GM18499 (cell line): ENCODE measurements at regions not wholly inside any gene's neighbourhood (a gene's known extent, or its start where the extent isn't known, plus 50 kb on each side); places are given as distances from the start of the nearest gene placed in this dataset.

ENCODE experiments used
- ATAC-seq: cut with Tn5 transposase; IDR thresholded peaks from one replicate; pipeline ENCODE4 v1.9.1; 2021; ENCODE audit warnings: moderate number of reproducible peaks; ENCODE audit not compliant: insufficient read depth, unreplicated experiment

DNA sequence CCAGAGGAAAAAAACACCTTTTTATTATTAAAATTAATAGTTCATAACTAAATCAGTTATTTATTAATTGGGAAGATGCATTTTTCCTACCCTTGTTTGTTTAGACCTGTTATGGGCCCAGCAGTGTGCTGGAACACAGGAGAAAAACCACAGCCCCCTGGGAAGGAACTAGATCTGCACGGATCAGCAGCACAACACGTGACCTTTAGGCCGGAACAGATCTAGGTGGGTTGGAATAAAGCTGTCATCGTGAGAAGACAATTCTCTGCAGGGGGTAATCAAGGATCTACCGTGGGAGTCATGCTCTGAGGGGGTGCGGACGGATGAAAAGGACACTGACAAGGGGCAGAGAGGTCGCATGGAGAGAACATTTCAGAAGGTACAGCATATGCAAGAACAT is 95.8 kb upstream of the SPATA31C2 start:
- no peak for ATAC-seq

DNA sequence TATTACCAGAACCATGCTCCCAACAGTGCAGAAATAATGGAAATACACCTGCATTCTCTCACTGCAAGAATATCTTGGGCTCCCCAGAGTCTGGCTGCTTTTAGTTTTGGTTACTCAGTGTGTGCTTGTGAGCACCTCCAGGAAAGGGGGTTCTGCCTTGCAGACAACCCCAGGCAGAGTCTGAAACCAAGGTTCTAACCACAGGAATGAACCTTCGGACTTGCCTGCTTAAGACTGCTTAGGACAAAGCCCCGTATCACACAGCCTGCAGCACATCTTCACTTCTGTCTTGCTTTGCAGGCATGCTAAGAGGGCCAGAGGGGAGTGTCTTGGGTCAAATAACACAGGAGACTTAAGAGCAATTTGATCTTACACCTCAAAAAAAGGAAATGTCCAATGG is 94.8 kb upstream of the SPATA31C2 start:
- no peak for ATAC-seq

DNA sequence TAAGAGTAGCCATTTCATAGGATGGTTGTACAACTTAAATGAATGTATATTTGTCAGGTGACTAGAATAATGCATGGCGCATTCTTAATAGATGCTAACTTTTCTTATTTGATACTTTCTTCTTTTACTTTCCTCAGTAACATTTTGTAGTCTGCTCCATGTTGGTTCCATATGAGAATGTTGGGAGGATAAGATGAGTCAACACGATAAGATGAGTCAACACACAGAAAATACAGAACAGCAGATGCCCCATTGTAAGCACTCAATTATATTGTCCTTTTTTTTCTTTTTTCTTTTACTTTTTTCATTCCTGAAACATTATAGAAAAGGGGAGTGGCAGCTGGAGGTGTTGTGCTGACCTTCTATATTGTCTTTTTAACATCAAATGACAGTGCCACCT is 92.3 kb upstream of the SPATA31C2 start:
- ATAC-seq = no peak

DNA sequence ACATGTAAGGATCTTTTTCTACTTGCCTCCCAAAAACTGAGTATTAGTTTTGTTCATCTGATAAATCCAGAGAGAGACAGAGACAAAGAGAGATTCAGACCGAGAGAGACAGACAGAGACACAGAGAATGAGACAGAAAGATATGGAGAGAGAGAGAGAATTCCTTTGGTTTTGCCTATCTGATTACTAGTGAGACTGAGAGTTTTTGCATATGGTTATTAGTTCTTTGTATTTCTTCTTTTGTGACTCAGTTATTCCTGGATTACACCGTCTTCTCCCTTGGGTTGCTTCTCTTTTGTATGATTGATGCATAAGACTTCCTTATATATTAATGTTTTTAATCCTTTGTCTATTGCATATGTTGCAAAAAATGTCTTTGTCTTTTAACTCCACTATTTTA is 91.2 kb upstream of the SPATA31C2 start:
- ATAC-seq = no peak

DNA sequence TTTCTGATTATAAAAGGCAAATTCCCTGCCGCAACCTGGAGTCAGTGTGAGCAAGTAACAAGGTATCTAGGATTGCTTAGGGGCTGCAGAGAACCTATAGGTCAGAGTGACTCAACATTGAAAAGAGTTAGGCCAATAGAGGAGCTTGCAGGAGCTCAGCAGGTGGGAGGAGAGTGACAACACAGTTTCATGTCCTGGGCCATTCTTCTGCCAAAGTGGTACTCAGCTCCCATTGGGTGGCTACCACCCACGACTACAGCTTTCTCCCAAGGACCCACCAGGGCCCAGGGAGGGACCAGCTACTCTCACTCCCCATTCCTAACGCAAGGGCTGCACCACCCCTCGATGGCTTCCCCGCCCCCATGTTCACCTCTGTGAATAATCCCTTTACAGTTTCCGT is 86.7 kb upstream of the SPATA31C2 start:
- ATAC-seq = no peak

DNA sequence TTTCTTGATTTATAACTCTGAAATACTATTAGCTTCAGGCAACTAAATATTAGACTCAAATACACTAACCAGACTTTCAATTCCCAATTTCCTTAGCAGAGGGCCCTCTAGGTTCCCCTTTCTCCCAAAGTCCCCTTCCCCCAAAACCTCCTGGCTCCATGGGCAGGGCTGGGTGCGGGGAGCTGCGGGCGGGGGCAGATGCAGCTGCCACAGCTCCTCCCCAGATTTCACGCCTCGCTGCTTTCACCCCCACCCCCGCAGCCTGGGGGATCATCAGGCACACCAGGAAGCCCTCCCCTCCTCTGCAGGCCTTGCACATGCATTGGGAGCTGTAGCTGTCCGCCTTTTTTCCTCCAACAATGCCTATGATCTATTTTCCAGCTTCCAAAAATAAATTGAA is 82.8 kb upstream of the SPATA31C2 start:
- no peak for ATAC-seq

DNA sequence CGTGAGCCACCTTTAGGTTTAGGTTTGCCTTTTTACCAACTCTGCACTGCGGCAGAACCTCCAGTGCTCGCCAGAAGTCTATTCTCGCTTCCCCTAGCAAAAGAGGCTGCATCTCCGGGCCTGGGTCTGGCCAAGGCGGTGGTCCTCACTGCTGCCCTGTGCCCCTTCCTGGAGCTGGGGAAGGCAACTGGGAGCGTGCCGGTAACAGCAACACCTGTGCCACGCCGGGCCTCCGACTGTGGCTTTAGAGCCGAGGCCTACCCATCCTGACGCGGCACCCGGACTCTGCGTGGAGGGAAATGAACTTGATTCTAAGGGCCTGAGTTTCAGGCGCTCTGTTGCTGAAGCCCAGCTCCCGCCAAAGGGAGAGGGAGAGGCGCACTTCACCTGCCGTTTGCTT is 82.4 kb upstream of the SPATA31C2 start:
- no peak for ATAC-seq

DNA sequence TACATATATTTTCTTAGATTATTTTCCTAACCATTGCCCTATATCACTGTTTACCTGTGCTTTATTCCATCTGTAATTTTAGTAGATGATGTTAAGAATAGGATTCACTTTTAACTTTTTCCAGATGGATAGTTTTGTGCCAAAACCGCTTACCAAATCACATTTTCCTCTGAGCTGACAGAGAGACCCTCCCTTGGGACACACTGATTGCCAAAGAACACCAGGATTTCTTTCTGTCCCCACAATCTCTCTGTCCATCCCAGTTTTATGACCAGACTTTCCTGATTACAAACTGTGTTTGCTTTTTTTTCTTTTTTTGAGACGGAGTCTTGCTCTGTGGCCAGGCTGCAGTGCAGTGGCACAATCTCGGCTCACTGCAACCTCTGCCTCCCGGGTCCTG is 81.3 kb upstream of the SPATA31C2 start:
- ATAC-seq = no peak

DNA sequence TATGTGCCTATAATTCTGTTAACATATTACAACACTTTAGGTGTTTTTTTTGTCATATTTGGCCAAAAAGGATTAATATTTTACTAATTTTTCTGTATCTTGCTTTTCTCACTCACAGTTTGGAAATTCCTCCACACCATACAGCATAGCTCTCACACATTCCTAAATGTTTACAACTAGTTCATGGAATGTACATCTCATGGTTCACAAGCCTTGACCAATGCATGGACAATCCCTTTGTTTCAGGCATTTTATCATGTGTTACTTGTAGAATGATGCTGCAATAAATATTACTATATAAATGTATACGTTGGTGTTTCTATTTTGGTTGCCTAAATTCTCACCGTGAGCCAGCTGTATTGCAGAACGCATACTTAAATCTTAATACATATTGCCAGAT is 80.5 kb upstream of the SPATA31C2 start:
- ATAC-seq = no peak

DNA sequence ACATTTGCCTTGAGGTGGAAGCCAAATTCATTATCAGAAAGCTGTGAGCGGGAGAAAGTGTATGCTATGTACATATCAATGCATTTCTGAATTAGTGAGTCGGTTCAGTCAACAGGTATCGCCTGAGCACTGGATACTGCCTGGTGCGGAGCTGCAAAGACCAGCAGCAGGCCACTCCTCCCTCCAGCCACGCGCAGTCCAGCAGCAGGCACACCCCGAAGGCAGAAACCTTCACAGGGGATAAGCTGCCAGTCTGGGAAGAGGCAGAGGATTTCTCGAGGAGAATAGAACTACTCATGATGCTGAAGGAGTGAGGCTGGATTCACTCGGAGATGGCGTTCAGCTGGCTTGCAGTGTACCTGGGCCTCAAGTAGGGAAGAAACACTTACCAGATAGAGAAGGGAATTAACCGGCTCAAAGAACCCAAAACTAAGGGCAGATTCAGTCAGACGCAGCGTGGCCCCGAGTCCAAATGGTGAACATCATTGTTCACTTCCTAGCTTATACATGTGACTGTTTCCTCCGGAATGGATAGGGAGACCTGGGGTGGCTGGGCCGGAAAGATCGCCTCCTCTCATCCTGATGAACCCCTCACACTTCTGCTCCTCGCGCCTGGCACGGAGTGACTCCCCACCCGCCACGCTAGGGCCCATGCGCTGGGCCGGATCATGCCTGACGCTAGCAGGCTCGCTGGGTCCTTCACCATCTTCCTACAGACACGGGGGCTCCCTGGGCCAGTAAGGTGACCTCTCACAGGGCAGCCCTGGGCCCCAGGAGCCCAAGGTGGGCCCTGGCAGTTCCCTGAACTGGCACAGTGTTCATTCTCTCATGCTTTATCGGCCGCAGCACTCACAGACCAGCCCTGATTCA is 78.1 kb upstream of the SPATA31C2 start:
- ATAC-seq = no peak

DNA sequence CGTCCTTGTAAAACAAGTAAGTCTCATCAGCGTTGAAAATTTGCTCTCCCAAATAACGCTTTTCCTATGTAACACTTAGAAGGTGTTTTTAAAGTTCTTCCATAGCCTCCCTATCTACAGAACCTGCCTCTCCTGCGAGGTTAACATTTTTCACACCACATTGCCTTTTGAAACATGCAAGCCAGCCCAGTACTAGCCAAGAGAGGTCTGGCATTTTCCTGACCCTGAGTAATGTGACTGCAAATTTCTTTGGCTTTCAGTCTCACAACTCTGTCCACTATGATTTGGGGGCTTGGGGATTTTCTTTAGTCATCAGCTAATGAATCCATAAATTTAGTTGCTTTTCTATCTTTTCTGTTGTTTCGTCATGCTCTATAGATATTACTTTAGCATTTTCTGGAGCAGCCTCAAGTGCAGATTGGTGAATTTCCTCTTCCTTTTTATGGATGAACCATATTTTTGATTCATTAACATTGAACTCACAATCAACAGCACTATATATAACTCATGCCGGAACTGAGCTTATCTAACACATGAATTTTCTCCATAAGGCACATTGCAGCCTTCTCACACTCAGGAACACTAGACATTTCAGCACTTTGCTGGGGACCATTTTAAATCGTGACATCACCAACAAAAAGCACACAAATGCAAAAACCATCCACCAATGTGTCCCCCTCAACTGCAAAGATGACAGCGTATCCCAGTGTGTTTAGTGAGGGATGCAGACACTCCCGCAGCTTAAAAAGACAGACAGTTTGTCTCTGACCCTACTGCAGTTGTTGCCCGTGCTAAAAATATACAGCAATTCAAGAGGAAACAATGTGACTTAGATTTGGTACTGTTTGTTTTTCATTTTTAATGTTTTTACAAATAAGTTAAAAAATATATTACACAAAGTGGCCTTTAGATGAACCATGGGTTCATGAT is 77.2 kb upstream of the SPATA31C2 start:
- ATAC-seq = no peak

DNA sequence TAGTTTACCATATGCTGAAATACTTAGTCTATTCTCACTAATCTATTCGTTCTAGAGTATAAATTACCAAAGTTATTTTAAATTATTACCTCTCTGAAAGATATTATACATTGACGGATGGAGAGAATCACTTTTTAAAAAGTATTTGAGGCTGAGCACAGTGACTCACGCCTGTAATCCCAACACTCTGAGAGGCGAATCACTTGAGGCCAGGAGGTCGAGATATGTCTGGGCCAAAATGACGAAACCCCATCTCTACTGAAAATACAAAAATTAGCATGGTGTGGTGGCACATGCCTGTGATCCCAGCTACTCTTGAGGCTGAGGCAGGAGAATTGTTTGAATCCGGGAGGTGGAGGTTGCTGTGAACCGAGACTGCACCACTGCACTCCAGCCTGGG is 64.0 kb upstream of the SPATA31C2 start:
- no peak for ATAC-seq

DNA sequence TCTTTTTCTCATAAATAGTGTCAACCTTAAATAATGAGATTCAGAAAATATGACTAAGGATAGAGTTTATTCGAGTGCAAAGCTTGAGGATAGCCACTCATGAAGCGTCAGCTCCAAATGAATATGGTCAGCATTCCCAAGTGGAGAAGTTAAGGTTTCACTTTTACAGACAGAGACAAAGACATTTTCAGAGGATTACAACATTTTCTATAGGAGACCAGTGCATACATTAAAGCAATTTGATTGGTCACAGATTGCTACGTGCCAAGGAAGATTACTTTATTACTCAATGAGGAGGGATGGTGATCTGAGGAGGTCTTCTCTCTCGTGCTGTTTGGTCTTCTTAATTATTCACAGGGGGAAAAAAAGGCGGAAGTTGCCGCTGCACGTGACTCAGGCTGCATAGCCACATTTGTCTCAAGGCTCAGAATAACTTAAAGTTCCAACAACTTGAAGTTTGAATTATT is 60.1 kb upstream of the SPATA31C2 start:
- no peak for ATAC-seq

DNA sequence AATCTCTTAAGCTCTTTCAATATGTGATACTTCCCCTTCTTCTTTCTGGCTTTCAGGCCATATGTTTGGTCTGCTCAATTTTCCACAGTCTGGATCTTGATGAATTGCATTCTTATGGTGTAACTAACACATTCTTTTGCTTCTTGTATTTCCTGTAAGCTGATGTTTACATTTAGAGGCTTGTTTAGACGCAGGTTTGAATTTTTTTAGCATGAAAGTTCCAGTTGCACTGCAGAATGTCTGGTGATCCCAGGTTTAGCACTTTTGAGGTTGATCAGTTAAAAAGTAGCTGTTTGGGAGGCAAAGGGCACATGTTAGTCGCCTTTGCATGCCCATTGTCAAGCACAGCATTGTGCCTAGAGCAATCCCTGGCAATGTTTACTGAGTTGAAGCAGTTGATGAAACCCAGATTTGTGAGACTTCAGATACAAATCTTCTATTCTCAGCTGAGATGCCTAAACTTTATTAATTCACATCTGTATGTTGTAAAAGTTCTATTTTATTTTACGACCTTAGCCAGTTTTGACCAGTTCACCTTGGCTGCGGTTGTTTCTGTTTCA is 59.6 kb upstream of the SPATA31C2 start:
- ATAC-seq = no peak

DNA sequence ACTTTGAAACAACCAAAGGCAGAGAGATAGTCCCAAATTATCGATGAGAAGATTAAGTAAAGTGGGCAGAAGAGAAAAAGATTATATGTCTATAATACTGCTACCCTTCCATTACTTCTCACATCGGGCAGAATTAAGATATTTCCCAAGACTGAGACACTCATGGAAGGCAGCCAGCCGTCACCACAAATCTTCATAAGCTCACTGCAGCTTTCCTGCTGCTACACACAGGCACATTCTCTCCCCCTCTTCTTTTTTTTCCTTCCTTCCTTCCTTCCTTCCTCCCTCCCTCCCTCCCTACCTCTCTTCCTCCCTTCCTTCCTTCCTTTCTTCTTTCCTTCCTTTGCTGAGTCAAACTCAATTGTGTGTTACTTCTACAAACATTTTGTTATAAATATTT is 58.7 kb upstream of the SPATA31C2 start:
- no peak for ATAC-seq

DNA sequence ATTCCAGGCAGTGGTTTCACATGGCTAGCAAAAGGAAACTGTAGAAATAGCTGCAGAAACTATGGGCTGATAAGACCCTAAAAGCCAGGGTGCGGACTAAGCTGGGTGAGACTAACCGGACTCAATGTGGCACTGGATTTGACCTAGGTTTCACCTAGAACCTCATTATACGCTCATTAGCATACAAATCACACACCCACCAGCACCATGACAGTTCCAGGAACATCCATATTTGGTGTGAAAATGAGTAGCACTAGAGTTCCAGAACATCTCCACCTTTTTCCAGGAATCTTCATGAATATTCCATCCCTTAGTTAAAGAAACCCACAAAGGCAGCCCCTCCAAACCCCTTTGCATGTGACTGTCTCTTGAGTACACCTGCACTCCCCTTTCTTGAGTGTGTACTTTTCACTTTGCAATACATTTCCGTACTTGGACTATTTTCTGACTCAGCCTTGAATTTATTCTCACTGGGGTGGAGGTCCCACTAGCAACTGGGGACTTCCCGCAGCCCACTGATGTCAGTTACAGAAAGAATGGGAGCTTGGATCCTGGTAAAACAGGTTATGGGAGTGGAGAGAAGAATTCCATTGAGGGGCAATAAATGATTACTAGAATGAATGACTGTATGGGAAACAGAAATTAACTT is 58.0 kb upstream of the SPATA31C2 start:
- ATAC-seq = no peak

DNA sequence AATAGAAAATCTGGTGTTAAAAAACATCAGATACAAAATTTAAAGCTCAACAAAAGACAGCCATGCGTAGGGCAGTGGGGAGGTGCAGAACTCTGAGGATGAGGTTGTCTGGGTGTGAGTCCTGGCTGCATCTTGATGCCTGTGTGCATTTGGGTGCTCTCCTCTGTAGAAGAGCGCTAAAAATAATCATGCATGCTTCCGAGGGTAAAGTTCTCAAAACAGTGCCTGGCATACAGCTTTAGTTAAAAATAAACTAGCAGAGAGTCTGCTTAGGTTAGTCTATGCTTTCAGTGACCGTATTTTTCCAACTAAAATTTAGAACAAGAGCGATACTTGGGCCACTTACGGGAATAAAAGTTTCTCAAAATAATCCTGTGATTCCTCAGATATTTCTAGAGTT is 55.5 kb upstream of the SPATA31C2 start:
- no peak for ATAC-seq

DNA sequence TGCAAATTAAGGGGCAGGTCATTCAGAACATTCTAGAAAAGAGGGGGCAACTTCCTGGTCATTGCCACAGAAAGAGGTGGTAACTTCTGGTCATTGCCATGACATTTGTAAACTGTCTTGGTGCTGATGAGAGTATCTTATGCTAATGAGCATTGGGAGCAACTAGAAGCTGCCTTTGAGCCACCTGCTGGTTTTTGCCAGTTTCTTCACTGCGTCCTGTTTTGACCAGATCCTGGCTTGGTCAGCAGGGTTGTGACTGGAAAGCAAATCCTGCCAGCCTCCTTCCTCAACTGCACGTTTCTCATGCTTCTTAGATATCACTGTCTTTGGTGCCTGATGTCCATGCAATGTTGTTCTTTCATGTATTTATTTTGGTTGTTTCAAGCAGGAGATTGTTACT is 53.2 kb upstream of the SPATA31C2 start:
- no peak for ATAC-seq

DNA sequence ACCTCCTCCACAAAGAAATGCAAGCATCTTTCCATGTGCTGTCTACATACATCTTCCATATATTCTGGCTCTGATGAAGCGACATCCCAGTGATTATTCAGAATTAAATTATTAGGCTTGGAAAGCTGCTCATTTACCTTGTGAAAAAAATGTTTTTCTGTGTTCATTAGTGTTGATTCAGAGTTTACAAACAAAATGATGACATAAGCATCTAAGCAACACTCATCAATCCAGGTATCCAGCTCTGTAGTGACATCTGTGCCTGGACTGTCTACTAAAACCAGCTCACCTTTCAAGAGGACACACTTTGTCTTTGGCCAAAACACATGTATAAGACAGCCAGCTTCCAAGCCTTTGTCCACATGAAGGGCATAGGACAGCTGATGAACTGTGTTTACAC is 51.1 kb upstream of the SPATA31C2 start:
- ATAC-seq = no peak
